ENCODE measurements at regions not wholly inside any gene's neighbourhood (a gene's known extent, or its start where the extent isn't known, plus 50 kb on each side); places are given as distances from the start of the nearest gene placed in this dataset.

GRCh38 chr13:104657196-104657595 is 1591.0 kb upstream of the SLC10A2 start:
- TF ChIP-seq CTCF (IDR thresholded peaks at IDR 0.05) (no peak), POLR2A (IDR thresholded peaks at IDR 0.05) (no peak)
- 97 to 100% methylated on average over 1 of the region's 1 CpG for WGBS, 2 donors
- no peak for DNase-seq (ENCODE audit: low spot score in 2 of 2)
- intact Hi-C loops (cut with DNase I; ENCODE audit: low total_unique reads), result no loop called here
- no peak overlapping the region for H3K4me3 ChIP-seq (ENCODE audit: low read depth, poor library complexity, severe bottlenecking)

GRCh38 chr13:104650431-104650830 is 1584.2 kb upstream of the SLC10A2 start:
- WGBS, 2 donors, result 82 to 87% methylated on average over 12 of the region's 12 CpGs

GRCh38 chr13:104648291-104648690 is 1582.1 kb upstream of the SLC10A2 start:
- 79 to 87% methylated on average over 11 of the region's 11 CpGs for WGBS, 2 donors
- H3K4me3 ChIP-seq (ENCODE audit: low read depth, poor library complexity, severe bottlenecking), result no peak overlapping the region
- no peak for DNase-seq (ENCODE audit: low spot score in 2 of 2)
- intact Hi-C loops (cut with DNase I; ENCODE audit: low total_unique reads), result no loop called here
- TF ChIP-seq CTCF (IDR thresholded peaks at IDR 0.05) (no peak), POLR2A (IDR thresholded peaks at IDR 0.05) (no peak)

More at GRCh38 chr13:104650431-104650830, 1584.2 kb upstream of the SLC10A2 start:
- TF ChIP-seq POLR2A (IDR thresholded peaks at IDR 0.05) (no peak), CTCF (IDR thresholded peaks at IDR 0.05) (no peak)
- no peak overlapping the region for H3K4me3 ChIP-seq (ENCODE audit: low read depth, poor library complexity, severe bottlenecking)
- no peak for DNase-seq (ENCODE audit: low spot score in 2 of 2)
- intact Hi-C loops (cut with DNase I; ENCODE audit: low total_unique reads), result no loop called here

GRCh38 chr13:104645786-104646185 is 1579.6 kb upstream of the SLC10A2 start:
- H3K4me3 ChIP-seq (ENCODE audit: low read depth, poor library complexity, severe bottlenecking), result no peak overlapping the region
- TF ChIP-seq CTCF (IDR thresholded peaks at IDR 0.05) (no peak), POLR2A (IDR thresholded peaks at IDR 0.05) (no peak)
- 88 to 94% methylated on average over 4 of the region's 4 CpGs for WGBS, 2 donors
- DNase-seq (ENCODE audit: low spot score in 2 of 2), result no peak
- intact Hi-C loops (cut with DNase I; ENCODE audit: low total_unique reads), result no loop called here

GRCh38 chr13:104641309-104641708 is 1575.1 kb upstream of the SLC10A2 start:
- TF ChIP-seq POLR2A (IDR thresholded peaks at IDR 0.05) (no peak), CTCF (IDR thresholded peaks at IDR 0.05) (no peak)
- intact Hi-C loops (cut with DNase I; ENCODE audit: low total_unique reads), result no loop called here
- WGBS, 2 donors, result 56 to 71% methylated on average over 5 of the region's 5 CpGs
- no peak overlapping the region for H3K4me3 ChIP-seq (ENCODE audit: low read depth, poor library complexity, severe bottlenecking)
- no peak for DNase-seq (ENCODE audit: low spot score in 2 of 2)

- H3K4me3 ChIP-seq (ENCODE audit: low read depth, poor library complexity, severe bottlenecking), result no peak overlapping the region
- TF ChIP-seq CTCF (IDR thresholded peaks at IDR 0.05) (no peak), POLR2A (IDR thresholded peaks at IDR 0.05) (no peak)
- WGBS, 2 donors, result 76 to 82% methylated on average over 5 of the region's 5 CpGs
- intact Hi-C loops (cut with DNase I; ENCODE audit: low total_unique reads), result no loop called here
- no peak for DNase-seq (ENCODE audit: low spot score in 2 of 2)
Measured at GRCh38 chr13:104635879-104636278, 1569.7 kb upstream of the SLC10A2 start.

Data from lower leg skin (tissue), 4 donors.